Effector CD4-positive, alpha-beta T cell (primary cell): ENCODE measurements at regions not wholly inside any gene's neighbourhood (a gene's known extent, or its start where the extent isn't known, plus 50 kb on each side); places are given as distances from the start of the nearest gene placed in this dataset.

Source experiments
- DNase-seq: peaks from one replicate; pipeline ENCODE4 v3.0.0-alpha.2; 2020

DNA sequence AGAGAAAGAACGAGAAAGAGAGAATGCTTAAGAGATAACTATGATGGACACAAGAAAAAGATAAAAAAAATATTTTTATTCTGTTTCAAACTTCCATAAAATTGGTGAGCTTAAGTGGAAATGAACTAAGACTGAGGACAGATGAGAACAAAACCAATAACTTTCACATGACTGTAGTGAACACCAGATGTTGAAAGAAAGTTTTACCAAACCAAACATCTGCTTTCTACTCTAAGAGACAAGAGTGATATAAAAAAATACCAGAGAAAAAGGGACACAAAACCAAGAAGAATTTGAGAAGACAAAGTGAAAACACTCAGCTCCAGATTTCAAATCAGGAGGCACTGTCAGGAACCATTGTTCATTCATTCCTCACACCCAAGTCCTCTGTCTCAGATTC, 147.9 kb downstream of the IMPG2 start:
- DNase-seq, result no peak

DNA sequence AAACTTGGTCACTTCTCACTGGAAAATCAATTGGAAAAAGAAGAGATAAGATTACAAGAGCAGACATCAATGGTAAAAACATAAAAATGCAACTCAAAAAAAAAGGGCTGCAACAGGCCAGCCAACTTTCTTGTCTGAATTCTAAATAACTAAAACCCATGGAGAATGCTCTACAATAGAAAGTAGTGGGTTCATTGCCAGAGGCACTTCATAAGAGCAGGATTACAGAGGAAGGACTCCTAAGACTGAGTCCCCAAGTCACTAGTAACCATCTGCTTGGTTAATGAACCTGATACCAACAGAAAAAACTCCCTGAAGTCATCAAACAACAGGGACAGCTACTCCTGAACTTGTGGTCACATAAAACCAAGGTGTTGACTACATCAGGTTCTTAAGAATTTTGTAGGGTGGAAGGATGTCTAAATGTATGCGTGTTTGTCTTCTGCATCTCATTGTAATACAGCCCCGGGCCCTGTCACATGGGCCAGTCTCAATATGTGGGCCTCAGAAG, 148.6 kb downstream of the IMPG2 start:
- no peak for DNase-seq

DNA sequence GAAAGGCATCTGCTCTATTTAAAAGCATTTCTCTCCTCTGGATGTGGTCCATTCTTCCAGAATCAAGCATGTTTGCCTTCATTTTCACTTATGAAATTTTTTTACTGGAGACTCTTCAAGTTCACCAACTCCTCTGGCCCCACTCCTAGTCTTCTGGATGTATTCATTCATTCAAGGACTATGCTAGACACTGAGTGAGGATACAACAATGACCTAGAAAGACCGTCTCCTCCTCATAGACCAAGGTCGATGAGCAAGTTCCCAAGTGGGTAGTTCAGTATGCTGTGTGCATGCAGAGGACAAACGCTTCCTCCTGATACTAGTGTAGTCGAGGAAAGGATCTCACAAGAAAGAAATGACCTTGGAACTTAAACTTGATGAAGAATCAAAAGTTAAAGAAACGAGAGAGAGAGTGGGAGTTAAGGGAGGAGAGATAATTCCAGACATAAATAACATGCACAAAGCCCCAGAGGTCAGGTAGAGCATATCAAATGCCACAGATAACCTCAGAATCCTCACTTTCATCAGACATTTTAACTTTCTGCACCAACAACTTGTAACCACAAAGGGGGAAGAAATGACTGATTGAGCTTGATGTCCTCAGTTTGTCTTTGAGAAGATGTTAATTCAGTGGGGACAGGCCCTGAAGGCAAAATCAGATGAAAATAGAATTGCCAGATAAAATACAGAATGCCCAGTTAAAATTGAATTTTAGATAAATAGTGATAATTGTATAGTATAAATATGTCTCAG, 149.4 kb downstream of the IMPG2 start:
- no peak for DNase-seq

DNA sequence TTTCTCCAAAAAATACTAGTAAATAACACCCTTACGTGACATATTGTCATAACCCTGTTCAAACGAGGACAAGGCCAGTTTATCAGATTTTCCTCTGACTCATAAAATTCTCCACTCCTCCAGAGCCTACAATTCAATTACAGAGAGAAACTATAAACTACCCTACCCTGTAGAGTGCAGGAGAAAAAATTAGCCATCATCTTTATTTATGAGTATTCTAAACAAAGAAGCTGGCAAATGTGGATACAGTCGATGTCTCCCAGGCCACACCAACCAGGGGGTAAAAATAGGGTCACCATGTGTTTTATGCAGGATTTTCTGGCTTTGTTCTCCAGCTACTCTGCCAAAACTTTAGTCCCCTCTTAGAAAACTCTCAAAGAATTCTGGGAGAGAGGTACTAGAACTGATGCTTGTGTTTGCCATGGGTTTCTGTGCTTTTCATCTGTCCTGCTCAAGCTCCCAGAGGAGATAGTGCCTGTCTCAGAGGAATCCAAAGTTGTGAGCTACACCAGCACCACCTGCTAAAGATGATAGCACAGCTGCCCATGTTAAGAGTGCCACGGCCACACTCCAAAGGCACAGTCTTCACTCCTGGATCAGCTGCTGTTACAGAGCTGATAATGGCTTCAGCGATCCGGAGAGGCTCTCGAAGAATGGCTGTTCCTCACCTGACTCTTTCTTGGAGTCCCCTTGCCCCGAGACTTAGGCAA, 150.2 kb downstream of the IMPG2 start:
- no peak for DNase-seq

DNA sequence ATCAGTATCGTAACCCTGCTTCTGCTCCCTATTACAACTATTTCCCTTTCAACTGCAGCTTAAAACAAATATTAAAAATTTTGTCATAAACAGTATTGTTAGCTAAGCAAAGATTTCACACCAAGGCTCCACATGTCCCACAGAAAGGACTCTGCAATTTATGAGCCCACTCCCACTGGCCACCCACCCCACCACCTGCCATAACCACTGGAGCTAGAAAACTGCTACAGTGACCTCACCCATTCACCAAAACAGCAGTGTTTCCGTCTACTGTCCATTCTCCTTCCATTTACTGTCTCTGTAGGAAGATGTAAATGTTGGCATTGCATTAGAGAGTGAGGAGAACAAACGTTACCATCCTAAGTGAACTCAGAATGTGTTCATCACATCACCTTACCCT, 150.9 kb downstream of the IMPG2 start:
- DNase-seq, result no peak

DNA sequence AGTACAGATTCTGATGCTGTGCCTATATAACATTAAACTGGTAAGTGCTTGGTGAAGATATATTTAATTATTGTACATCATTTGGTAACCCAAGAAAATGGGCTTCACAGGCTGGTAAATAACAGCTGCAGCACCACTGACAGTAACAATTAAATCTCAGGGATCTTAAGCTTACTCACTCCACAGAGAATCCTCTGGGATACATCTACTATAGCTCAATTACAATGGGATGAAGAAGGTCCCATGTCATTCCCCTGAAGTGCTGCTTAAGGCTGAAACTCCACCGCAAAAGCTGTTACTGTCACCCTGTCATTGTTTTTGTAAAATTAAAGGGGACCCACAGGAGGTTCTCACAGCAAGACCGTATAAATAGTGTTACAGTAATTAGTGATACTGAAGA, 153.0 kb downstream of the IMPG2 start:
- DNase-seq, result no peak

DNA sequence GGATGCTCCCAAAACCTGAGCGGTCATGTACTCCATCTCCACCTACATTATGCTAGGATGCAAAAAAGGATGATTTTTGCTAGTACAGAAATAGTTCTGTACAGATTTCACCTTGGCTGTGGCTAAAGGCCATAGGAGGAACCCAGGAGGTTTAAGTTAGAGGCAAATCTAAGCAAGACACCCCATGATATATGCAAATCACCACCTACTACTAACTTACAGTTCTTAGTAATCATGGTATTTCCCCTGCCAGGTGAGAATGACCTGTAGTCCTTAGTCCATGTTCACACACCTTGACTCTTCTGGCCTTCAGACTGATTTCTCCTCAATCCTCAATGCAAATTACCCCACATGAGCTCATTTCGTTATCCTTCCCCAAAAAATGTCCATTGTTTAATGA, 154.2 kb downstream of the IMPG2 start:
- no peak for DNase-seq

DNA sequence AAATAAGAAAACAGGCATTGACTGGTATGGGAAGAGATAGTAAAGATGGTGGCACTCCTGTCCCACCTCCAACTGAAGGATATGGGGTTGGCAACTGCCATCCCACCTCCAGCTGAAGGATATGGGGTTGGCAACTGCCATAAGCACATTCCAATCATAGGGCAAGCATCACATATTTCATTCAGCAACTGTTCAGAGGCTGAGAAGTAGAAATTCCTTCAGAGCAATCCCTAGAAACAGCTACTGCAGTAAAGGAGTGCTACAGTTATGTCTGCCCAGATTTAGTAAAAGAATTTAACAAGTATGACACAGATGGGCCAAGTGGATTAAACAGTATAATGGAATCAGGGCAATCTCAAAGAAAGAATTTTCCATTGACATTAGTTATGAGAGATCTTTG, 156.8 kb downstream of the IMPG2 start:
- no peak for DNase-seq

DNA sequence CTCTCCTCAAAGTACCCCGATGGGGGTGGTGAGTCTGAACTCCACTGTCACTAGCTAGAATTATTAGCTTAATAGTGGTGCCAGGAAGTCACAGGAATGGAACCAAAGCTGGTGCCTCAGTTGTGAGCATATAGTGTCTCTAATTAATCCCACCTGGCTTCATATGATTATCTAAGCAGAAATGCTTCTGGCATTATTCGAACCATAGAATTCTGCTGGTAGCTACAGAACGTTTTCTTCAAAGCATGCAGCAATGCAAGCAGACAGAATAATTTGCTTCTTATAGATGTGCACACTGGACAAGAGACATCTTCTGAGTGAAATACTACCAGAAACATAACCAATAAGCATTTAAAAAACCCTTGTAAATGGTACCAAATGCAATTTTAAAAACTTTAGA, 160.9 kb downstream of the IMPG2 start:
- DNase-seq, result no peak

DNA sequence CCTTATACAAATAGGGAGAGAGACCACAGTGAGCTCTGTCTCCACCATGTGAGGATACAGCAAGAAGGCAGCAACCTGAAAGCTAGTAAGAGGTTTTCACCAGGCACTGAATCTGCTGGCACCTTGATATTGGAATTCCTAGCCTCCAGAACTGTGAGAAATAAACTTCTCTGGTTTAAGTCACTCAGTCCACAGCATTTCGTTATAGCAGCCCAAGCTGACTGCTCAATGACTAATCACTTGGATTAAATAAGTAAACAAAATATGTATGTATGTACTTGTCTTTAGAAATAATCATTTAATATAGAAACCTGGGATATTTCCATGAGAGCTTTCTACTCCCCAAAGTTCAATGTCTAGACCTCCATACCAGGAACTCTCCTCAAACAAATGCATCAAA, 162.0 kb downstream of the IMPG2 start:
- DNase-seq, result no peak

DNA sequence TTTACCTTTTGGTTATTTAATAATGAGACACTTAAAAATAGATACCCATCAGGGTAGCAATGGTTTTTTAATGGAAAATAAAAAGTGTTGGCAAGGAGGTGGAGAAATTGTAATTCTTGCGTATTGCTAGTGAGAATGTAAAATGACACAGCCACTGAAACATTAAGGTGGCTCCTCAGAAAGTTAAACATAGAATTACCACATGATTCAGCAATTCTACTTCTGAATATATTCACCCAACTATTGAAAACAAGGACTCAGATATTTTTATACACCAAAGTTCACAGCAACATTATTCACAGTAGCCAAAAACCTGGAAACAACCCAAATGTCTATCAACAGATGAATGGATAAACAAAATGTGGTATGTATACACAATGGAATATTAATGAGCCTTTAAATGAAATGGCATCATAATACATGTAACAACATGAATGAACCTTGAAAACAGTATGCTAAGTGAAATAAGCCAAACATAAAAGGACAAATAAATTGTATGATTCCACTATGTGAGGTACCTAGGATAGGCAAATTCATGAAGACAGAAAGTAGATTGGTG, 163.5 kb downstream of the IMPG2 start:
- no peak for DNase-seq

DNA sequence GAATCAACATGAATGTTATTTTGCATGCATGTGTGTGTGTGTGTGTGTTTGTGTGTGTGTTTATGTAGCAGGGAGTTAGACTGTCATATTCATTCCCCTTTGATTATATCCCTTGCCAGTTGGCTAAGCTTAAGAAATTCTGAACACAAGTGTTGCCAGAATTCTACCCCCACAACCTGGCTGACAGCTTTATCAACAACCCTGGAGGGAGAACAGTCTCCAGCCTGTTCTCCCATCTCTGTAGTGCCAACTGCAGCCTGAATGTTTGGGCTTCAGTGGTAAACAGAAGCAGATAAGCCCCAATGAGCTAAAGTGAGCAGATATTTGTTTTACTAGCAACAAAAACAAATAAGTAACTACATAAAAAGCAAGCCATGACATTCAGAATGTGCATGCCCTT, 162.6 kb upstream of the ABI3BP start:
- DNase-seq, result no peak

DNA sequence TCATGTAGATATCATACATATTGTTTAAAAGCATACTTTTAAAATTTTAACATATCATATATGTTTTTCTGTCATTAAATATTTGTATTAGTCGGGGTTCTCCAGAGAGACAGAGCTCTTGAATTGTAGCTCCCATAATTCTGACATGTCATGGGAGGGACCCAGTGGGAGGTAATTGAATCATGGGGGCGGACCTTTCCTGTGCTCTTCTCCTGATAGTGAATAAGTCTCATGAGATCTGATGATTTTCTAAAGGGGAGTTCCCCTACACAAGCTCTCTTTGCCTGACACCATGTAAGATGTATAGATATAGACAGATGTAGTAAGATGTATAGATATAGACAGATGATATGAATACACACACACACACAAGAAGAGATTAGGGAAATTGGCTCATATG, 161.2 kb upstream of the ABI3BP start:
- DNase-seq, result no peak

DNA sequence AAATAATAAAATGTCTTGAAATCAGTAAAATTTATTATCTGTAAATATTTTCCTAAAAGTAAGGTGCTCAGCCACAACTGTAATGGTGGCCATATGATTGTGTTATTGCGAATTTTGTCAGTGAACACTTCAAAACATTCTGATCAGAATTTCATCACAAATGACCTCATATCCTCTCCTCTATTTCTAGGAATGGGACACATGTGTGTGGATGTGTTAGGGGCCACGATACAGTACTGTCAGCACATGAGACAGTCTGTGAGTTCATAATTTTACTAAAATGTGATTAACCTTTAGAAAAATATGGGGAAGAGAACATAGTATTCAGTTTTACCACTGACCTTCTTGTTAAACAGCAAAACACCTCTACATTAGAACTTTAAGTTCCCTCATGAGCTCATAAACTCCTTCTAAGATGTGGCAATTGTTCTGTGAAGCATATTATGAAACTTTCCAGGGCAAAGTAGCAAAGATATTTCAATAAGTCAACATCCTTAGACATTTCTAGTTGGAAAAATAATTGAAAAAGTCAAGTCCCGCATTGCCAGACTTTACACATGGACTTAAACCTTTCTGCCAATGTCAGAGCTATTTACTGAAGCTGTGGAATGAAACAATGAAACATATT, 158.2 kb upstream of the ABI3BP start:
- DNase-seq, result no peak

DNA sequence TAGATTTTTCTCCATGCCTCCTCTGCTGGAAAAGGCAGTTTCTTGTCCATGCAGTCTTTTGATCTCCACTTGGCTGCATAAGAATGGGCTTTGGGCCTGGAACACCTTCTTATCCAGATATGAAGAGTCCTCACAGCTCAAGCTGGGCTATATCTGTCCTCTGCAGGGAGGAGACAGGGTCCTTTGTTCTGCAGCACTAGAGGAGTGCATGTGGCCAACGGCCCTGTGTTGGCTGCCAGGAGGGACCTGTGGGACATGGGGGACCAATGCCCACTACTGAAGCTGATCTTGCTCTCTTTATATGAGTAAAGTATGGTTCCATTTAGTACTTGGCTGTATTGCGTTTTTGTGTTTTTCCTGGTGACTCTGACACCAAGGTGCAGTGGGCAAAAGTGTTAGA, 157.3 kb upstream of the ABI3BP start:
- DNase-seq, result no peak

DNA sequence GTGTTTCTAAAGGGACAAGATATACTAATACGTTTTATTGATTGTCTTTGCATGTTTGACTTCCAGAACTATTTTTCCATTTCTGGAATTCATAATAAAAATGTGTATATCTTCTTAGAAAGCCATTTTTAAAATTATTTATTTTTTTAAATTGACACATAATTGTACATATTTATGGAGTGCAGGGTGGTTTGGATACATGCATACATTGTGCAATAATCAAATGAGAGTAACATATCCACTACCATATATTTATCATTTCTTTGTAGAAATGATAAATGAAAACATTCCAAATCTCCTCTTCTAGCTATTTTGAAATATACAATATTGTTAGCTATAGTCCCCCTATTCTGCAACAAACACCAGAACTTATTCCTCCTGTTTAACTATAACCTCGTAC, 156.5 kb upstream of the ABI3BP start:
- DNase-seq, result no peak

DNA sequence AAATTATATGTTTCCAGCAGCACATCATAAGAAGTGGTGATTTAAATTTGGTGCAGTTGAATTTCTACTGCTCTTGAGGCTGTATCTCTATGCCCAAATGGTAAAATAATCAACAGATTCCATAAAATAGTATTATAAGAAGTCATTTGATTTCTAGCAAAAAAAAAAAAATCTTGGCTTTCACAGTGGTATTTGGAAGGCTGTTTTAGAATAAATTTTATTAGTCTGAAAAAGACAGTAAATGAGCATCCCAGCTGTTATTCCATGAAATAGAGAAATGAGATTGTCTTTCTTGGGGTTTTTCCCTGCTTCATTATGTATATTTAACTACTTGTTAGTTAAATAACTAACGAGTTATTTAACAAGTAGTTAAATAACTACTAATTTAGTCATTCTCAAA, 156.0 kb upstream of the ABI3BP start:
- DNase-seq, result no peak

DNA sequence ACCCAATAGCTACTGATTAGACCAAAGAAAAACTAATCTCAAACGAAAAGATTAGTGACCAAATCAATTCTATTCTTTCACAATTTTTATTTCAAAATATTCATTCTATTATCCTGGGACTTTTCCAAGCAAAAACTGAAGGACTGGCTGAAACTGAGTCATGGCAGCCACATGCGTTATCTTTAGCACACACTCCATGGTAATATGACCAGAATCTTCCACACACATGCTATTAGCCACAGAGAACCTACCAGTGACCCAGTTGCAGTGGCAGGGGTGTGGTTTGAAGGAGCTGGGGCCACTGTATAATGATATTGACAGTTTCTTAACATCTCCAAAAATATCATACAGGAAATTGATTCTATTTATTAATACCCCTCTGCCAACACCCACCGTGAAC, 154.8 kb upstream of the ABI3BP start:
- no peak for DNase-seq

DNA sequence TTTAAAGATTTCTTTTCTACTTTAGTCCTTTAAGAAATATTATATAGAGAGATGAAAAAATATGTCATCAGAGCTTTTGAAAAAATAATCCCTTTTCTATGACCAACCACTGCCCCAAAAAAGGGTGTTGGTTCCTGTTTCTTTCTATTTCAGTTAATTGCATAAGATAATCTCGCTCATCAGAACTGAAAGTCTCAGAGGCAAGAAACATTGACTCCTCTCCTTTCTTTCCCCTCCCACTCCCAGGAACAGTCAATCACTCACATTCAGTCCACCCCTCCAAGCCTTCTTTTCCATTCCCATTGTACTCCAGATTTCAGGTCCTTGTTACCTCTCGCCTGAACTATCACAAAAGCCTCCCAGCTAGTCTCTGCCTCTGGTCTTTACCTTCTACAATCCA, 153.7 kb upstream of the ABI3BP start:
- no peak for DNase-seq

DNA sequence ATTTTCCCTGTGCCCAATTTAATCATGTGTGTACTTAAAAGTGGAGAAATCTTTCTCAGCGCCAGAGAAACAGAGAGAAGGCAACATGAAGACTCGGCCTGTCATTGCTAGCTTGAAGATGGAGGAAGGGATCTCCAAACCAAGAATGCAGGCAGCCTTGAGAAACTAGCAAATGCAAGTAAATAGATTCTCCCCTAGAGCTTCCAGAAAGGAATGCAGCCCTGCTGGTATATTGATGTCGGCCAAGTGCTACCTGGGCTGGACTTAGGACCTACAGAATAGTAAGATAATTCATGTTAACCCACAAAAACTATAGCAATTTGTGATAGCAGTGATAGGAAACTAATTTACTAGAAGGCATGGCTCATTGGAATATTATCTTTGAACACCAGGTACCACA, 150.9 kb upstream of the ABI3BP start:
- no peak for DNase-seq

DNA sequence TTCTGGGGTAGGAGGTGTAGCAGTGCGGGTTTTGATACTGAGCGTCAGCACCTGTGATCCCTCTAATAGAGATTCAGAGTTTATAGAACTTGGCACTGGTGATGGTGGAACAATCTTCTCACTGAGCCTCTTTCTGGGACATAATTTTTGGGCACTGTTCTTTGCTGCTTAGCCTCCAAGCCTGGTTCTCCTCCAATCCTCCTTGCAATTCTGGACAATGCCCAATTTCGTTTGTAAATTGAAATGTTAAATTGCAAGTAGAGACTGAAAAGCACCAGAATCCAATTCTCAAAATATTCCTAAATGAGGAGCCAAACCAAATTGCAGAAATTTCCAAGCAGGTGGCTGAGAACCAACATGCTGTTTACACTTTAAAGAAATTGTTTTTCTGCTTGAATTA, 149.8 kb upstream of the ABI3BP start:
- DNase-seq, result no peak

DNA sequence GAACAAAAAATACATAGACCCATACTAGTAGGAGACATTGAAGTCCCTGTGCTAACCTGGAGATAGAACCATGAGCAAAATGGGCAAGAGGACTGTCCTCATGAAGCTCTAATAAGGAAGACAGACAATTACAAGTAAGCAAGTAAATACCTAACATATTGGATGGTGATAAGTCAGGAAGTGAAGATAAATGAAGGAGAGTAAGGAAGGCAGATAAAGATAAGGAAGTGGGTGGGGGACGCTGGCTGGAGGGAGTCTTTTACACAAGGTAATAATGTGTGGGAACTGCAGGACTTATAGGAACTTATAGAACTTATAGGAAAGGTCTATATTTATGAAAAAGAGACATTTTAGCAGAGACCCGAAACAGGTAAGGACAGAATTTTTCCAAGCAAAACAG, 148.9 kb upstream of the ABI3BP start:
- no peak for DNase-seq

DNA sequence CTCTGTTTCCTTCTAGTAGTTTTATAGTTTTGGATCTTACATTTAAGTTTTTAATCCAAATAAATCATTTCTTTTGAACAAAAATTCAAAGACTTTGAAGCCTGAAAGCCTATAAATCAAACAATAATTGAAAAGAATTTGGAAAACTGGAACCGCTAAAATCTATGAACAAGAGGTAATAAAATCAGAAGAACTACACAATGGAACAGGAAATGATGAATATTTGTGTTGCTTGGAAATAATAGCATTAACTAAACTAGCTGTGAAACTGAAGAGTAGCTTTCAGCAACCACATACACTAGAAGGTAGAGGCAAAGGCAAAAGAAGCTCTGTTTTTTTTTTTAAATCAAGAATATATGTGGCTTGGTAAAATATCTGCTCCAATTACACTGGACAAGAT, 147.9 kb upstream of the ABI3BP start:
- DNase-seq, result no peak

DNA sequence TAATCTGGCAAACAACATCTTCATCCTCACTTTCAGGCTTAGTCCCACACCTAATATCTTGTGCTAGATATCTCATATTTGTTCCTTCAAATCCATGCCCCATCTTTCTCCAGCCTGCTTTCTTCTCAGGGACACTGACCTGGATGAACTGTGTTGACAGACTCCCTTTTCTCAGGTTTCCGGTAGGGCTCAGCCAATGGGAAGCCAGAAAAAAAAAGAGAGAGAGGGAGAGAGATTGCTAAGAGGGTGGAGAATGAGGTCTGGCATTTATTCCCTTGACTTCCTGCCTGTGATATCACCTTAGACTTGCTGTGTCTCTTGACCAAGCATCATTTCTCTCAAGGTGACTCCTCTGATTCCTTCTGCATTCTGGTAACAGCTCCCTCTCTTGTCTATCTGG, 145.6 kb upstream of the ABI3BP start:
- DNase-seq, result no peak
